ENCODE measurements at regions not wholly inside any gene's neighbourhood (a gene's known extent, or its start where the extent isn't known, plus 50 kb on each side); places are given as distances from the start of the nearest gene placed in this dataset.

DNA sequence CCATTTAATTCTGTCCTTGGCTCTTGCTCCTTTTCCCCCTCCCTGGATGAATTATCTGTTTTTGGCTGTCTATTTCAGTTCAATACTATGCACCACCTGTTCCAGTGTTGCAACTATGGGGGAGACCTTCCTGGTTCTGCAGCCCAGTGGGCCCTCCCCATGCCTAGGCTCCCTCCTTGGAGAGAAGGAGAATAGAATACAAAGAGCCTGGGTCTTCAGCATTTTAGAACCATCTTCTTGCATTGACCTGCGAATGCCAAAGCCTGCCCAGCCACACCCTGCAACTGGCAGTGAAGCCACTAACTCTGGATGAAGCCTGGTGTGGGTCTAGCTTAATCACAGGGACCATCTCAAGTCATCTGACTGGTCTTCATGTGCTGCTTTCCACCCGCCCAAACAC is 207.1 kb downstream of the HERPUD2 start:
- Histone ChIP-seq H3K36me3 (ENCODE audit: control insufficient read depth, insufficient read depth, low read length) (no peaks in the 10 kb centered on the region), H2BK15ac (ENCODE audit: low read depth, low read length) (no peak overlapping the region), H4K20me1 (ENCODE audit: insufficient read depth, low read length) (no peaks in the 10 kb centered on the region), H2BK5ac (ENCODE audit: low read depth, low read length, poor library complexity, severe bottlenecking) (no peak overlapping the region), H3K14ac (replicated peaks; ENCODE audit: low read depth, low read length) (no peak overlapping the region), H3K23ac (ENCODE audit: low read depth, low read length) (no peak overlapping the region), H3K4me3 (ENCODE audit: insufficient read depth, low read depth, low read length) (no peak overlapping the region), H2AK5ac (ENCODE audit: low read depth, low read length) (no peak overlapping the region), H3K56ac (ENCODE audit: extremely low read depth, insufficient read depth, low read length) (no peak overlapping the region), H2BK120ac (ENCODE audit: low read depth, low read length) (no peak overlapping the region), H3K18ac (ENCODE audit: low read depth, low read length) (no peak overlapping the region), H2BK20ac (ENCODE audit: low read depth, low read length) (no peak overlapping the region), H3K4me2 (ENCODE audit: low read depth, low read length) (no peak overlapping the region), H4K91ac (ENCODE audit: insufficient read depth, low read depth, low read length) (no peak overlapping the region), H3K27me3 (ENCODE audit: control insufficient read depth, insufficient read depth, low read length) (peaks cover 2% of the 10 kb centered on the region), H2AFZ (replicated peaks; ENCODE audit: low read length, poor library complexity) (no peak overlapping the region), H3K9me1 (ENCODE audit: insufficient read depth, low read length) (no peaks in the 10 kb centered on the region), H3K4ac (ENCODE audit: low read depth, low read length) (no peak overlapping the region), H4K8ac (ENCODE audit: low read depth in 2 of 2, low read length in 2 of 2) (no peak overlapping the region), H3K27ac (ENCODE audit: insufficient read depth, low read length) (no peak overlapping the region), H3K4me1 (ENCODE audit: control insufficient read depth, insufficient read depth, low read length) (no peaks in the 10 kb centered on the region), H3K9me3 (ENCODE audit: control insufficient read depth, insufficient read depth, low read length) (no peaks in the 10 kb centered on the region), H3K79me1 (ENCODE audit: low read depth in 1 of 2, low read length in 2 of 2) (no peaks in the 10 kb centered on the region), H2AK9ac (replicated peaks; ENCODE audit: low read depth, low read length, poor library complexity) (no peak overlapping the region), H3K9ac (ENCODE audit: low read depth, low read length) (no peak overlapping the region), H4K5ac (ENCODE audit: low read depth, low read length) (no peak overlapping the region)
- ChIA-PET POLR2A (ENCODE audit: unreplicated experiment) (no interaction called here), CTCF (no interaction called here)
- ATAC-seq (ENCODE audit: low read depth) (no peak), DNase-seq (no peak)
- no peak for TF ChIP-seq MAZ (IDR thresholded peaks at IDR 0.05; ENCODE audit: borderline replicate concordance, low read depth, low read length)
- TF ChIP-seq NFE2L2 (IDR thresholded peaks at IDR 0.05; ENCODE audit: low read depth, low read length), result no peak
- no peak for TF ChIP-seq RAD21 (IDR thresholded peaks at IDR 0.05; ENCODE audit: low read length)
- TF ChIP-seq MAFK (IDR thresholded peaks at IDR 0.05; ENCODE audit: low read depth, low read length), result no peak
- TF ChIP-seq, protein P1, sequence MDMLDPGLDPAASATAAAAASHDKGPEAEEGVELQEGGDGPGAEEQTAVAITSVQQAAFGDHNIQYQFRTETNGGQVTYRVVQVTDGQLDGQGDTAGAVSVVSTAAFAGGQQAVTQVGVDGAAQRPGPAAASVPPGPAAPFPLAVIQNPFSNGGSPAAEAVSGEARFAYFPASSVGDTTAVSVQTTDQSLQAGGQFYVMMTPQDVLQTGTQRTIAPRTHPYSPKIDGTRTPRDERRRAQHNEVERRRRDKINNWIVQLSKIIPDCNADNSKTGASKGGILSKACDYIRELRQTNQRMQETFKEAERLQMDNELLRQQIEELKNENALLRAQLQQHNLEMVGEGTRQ (IDR thresholded peaks at IDR 0.05; ENCODE audit: low read depth, low read length), result no peak
- TF ChIP-seq, protein P2, sequence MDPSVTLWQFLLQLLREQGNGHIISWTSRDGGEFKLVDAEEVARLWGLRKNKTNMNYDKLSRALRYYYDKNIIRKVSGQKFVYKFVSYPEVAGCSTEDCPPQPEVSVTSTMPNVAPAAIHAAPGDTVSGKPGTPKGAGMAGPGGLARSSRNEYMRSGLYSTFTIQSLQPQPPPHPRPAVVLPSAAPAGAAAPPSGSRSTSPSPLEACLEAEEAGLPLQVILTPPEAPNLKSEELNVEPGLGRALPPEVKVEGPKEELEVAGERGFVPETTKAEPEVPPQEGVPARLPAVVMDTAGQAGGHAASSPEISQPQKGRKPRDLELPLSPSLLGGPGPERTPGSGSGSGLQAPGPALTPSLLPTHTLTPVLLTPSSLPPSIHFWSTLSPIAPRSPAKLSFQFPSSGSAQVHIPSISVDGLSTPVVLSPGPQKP (IDR thresholded peaks at IDR 0.05; ENCODE audit: borderline replicate concordance, low read depth, low read length), result no peak
- no peak for TF ChIP-seq BHLHE40 (IDR thresholded peaks at IDR 0.05; ENCODE audit: low read depth, low read length)
- TF ChIP-seq SMC3 (IDR thresholded peaks at IDR 0.05; ENCODE audit: low read depth, low read length), result no peak
- TF ChIP-seq RCOR1 (IDR thresholded peaks at IDR 0.05; ENCODE audit: insufficient replicate concordance, low read length), result no peak
- no peak for TF ChIP-seq CEBPB (IDR thresholded peaks at IDR 0.05; ENCODE audit: low read depth, low read length)
- TF ChIP-seq, protein P3, sequence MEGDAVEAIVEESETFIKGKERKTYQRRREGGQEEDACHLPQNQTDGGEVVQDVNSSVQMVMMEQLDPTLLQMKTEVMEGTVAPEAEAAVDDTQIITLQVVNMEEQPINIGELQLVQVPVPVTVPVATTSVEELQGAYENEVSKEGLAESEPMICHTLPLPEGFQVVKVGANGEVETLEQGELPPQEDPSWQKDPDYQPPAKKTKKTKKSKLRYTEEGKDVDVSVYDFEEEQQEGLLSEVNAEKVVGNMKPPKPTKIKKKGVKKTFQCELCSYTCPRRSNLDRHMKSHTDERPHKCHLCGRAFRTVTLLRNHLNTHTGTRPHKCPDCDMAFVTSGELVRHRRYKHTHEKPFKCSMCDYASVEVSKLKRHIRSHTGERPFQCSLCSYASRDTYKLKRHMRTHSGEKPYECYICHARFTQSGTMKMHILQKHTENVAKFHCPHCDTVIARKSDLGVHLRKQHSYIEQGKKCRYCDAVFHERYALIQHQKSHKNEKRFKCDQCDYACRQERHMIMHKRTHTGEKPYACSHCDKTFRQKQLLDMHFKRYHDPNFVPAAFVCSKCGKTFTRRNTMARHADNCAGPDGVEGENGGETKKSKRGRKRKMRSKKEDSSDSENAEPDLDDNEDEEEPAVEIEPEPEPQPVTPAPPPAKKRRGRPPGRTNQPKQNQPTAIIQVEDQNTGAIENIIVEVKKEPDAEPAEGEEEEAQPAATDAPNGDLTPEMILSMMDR (conservative IDR thresholded peaks at IDR 0.05; ENCODE audit: low read depth, low read length), result no peak
- TF ChIP-seq CHD1 (IDR thresholded peaks at IDR 0.05; ENCODE audit: low read depth, low read length), result no peak
- TF ChIP-seq RFX5 (IDR thresholded peaks at IDR 0.05; ENCODE audit: low read depth, low read length), result no peak
- TF ChIP-seq POLR2A (IDR thresholded peaks at IDR 0.05; ENCODE audit: low read depth, low read length), result no peak
- no peak for TF ChIP-seq MXI1 (IDR thresholded peaks at IDR 0.05; ENCODE audit: borderline replicate concordance, low read depth, low read length)
- no peak for TF ChIP-seq FOS (IDR thresholded peaks at IDR 0.05; ENCODE audit: low read depth, low read length)
- dilution Hi-C loops (cut with HindIII; ENCODE audit: low sequenced_read_pairs, unreplicated experiment), result no loop called here
- intact Hi-C loops (cut with micrococcal nuclease), result no loop called here
- BruUV-seq (replicated peaks), result no TSS peak
- WGBS, 2 experiments (ENCODE audit: extremely low coverage in 2 of 2, insufficient read length in 1 of 2), result no CpG with 5 or more reads among the region's 2 CpGs
- in situ Hi-C loops (cut with MboI; ENCODE audit: low sequenced_read_pairs), result no loop called here

Measured in IMR-90 (cell line).